H1 (cell line): ENCODE measurements at regions not wholly inside any gene's neighbourhood (a gene's known extent, or its start where the extent isn't known, plus 50 kb on each side); places are given as distances from the start of the nearest gene placed in this dataset.

Experiments
- CREB1 ChIP-seq: IDR thresholded peaks from 2 replicates; pipeline ENCODE4 v1.6.1; 2012; ENCODE audit warnings: inconsistent platforms
- EGR1 ChIP-seq: IDR thresholded peaks from 2 replicates; pipeline ENCODE4 v1.6.1; 2011; ENCODE audit warnings: low read depth, low read length, borderline replicate concordance
- EP300 ChIP-seq, 2 experiments: IDR thresholded peaks; 1 replicate in 1 of 2; 2 replicates in 1 of 2; pipeline ENCODE4 v1.6.1; 2011 to 2012; ENCODE audit warnings: low read depth in 2 of 2, low read length in 2 of 2, mild to moderate bottlenecking in 2 of 2, borderline replicate concordance in 1 of 2, inconsistent platforms in 1 of 2, moderate library complexity in 1 of 2
- RNF2 ChIP-seq: fragments of 200-900, 300-1000 bp; sonication (generic); IDR thresholded peaks from 2 replicates; pipeline ENCODE4 v1.7.1; 2016; ENCODE audit warnings: borderline replicate concordance, low read depth, mild to moderate bottlenecking, antibody characterized with exemption, low read length; ENCODE audit not compliant: poor library complexity, severe bottlenecking; ENCODE audit errors: missing control alignments
- SP1 ChIP-seq: IDR thresholded peaks from 2 replicates; pipeline ENCODE4 v1.6.1; 2011; ENCODE audit warnings: low read depth, low read length
- TAF7 ChIP-seq: optimal IDR thresholded peaks from 2 replicates; pipeline ENCODE3; 2011; ENCODE audit warnings: low read depth, mild to moderate bottlenecking, inconsistent platforms, low read length, moderate library complexity, borderline replicate concordance
- YY1 ChIP-seq: IDR thresholded peaks from 2 replicates; pipeline ENCODE4 v1.6.1; 2011; ENCODE audit warnings: low read depth, mild to moderate bottlenecking, low read length
- TF ChIP-seq, protein P1 (sequence below), 3 experiments: IDR thresholded peaks; 1 replicate in 2 of 3; 2 replicates in 1 of 3; pipeline versions ENCODE4 v1.5.1 to v1.6.1; 2011; ENCODE audit warnings: low read length in 3 of 3, mild to moderate bottlenecking in 3 of 3, inconsistent platforms in 2 of 3, low read depth in 1 of 3, moderate library complexity in 1 of 3; ENCODE audit not compliant: insufficient read depth in 1 of 3; ENCODE audit errors: control extremely low read depth in 1 of 3

- TF ChIP-seq CREB1 (no peak), EP300 (IDR thresholded peaks at IDR 0.05; ENCODE audit: borderline replicate concordance in 1 of 2, low read depth in 2 of 2, low read length in 2 of 2) (no peak), TAF7 (no peak), YY1 (no peak), RNF2 (no peak), SP1 (no peak), EGR1 (no peak)
- TF ChIP-seq, protein P1, sequence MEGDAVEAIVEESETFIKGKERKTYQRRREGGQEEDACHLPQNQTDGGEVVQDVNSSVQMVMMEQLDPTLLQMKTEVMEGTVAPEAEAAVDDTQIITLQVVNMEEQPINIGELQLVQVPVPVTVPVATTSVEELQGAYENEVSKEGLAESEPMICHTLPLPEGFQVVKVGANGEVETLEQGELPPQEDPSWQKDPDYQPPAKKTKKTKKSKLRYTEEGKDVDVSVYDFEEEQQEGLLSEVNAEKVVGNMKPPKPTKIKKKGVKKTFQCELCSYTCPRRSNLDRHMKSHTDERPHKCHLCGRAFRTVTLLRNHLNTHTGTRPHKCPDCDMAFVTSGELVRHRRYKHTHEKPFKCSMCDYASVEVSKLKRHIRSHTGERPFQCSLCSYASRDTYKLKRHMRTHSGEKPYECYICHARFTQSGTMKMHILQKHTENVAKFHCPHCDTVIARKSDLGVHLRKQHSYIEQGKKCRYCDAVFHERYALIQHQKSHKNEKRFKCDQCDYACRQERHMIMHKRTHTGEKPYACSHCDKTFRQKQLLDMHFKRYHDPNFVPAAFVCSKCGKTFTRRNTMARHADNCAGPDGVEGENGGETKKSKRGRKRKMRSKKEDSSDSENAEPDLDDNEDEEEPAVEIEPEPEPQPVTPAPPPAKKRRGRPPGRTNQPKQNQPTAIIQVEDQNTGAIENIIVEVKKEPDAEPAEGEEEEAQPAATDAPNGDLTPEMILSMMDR (IDR thresholded peaks at IDR 0.05; ENCODE audit: control extremely low read depth in 1 of 3, insufficient read depth in 1 of 3, low read depth in 1 of 3, low read length in 3 of 3) = no peak
Measured at GRCh38 chr9:120080849-120081248, 499.1 kb downstream of the CDK5RAP2 start.
